MCF 10A (cell line): ENCODE measurements at regions not wholly inside any gene's neighbourhood (a gene's known extent, or its start where the extent isn't known, plus 50 kb on each side); places are given as distances from the start of the nearest gene placed in this dataset.
A peak's percentile ranks its signal among the peaks of the same experiment; 100 is the strongest.

ENCODE experiments used
- BruUV-seq: library from RNA; stranded (reverse); fragments of 400-500 nt; replicated peaks from 2 replicates; lab custom pipeline; 2021; lab: Mats Ljungman, UMichigan
- CTCF ChIA-PET: fragments of 300-600 bp; sonication (Branson Sonifier 250); formaldehyde crosslinking; extraction: SDS; loops from one replicate; lab custom pipeline; 2021; ENCODE audit warnings: antibody characterized with exemption, inconsistent platforms; lab: Yijun Ruan, JAX
- POLR2A ChIA-PET: fragments of 300-600, 350-650 bp; sonication (Branson Sonifier 250); formaldehyde crosslinking; extraction: SDS; loops from one replicate; lab custom pipeline; 2020; ENCODE audit warnings: antibody characterized with exemption, inconsistent platforms; lab: Yijun Ruan, JAX
- DNase-seq: peaks from one replicate; pipeline ENCODE4 v3.0.0-alpha.2; 2018; ENCODE audit not compliant: unreplicated experiment
- H3K27ac Mint-ChIP-seq: one replicate; pipeline ENCODE4 v1.8.0; 2022; ENCODE audit warnings: mild to moderate bottlenecking, low read depth, mixed read lengths; ENCODE audit not compliant: unreplicated experiment
- H3K27me3 Mint-ChIP-seq: one replicate; pipeline ENCODE4 v1.8.0; 2022; ENCODE audit warnings: mixed read lengths; ENCODE audit not compliant: insufficient read depth, unreplicated experiment
- H3K36me3 Mint-ChIP-seq: one replicate; pipeline ENCODE4 v1.8.0; 2022; ENCODE audit warnings: mild to moderate bottlenecking, moderate library complexity, mixed read lengths; ENCODE audit not compliant: insufficient read depth, unreplicated experiment
- H3K4me1 Mint-ChIP-seq: one replicate; pipeline ENCODE4 v1.8.0; 2022; ENCODE audit warnings: mixed read lengths; ENCODE audit not compliant: insufficient read depth, unreplicated experiment
- H3K4me3 Mint-ChIP-seq: one replicate; pipeline ENCODE4 v1.8.0; 2022; ENCODE audit warnings: mild to moderate bottlenecking, moderate library complexity, mixed read lengths; ENCODE audit not compliant: unreplicated experiment
- H3K9me3 Mint-ChIP-seq: one replicate; pipeline ENCODE4 v1.8.0; 2022; ENCODE audit warnings: mixed read lengths; ENCODE audit not compliant: unreplicated experiment
- CTCF ChIP-seq: fragments of 200-600 bp; IDR thresholded peaks from one replicate; pipeline ENCODE4 v1.8.0; 2022; ENCODE audit warnings: antibody characterized with exemption, mild to moderate bottlenecking; ENCODE audit not compliant: unreplicated experiment
- intact Hi-C: fragments of 100-400 bp; cut with micrococcal nuclease; formaldehyde crosslinking; loops from 2 replicates; pipeline ENCODE4 v1.14.1; 2022

DNA sequence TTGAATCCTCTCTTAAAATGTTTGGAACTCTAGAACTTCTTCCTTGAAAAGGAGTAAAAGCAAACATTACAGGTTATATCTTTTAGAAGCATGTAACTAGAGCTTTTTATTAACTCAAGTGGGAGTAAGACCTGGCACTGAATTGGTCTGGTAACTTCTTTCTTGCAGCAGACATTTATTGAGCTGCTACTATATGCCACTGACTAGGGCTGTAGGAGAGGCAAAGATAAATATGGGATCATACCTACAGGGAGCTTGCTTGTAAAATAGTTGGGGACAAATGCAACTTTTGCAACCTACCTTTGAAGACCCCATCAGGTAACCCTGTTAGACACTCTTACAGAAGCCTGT lies 231.9 kb upstream of the TUT7 start:
- BruUV-seq, result no TSS peak
- Mint-ChIP-seq H3K4me3 (no peak overlapping the region), H3K4me1 (no peaks in the 10 kb centered on the region), H3K9me3 (no peaks in the 10 kb centered on the region), H3K27ac (no peak overlapping the region), H3K27me3 (no peaks in the 10 kb centered on the region), H3K36me3 (no peaks in the 10 kb centered on the region)
- ChIA-PET POLR2A (no interaction called here), CTCF (interaction anchor here (0.9 to 1.0 kb wide), 2 partner anchors 51 to 172 kb away, joined by 3 to 4 read pairs; no protein-coding TSS in a partner anchor)
- intact Hi-C loops, result no loop called here
- no peak for DNase-seq
- TF ChIP-seq CTCF, result no peak

DNA sequence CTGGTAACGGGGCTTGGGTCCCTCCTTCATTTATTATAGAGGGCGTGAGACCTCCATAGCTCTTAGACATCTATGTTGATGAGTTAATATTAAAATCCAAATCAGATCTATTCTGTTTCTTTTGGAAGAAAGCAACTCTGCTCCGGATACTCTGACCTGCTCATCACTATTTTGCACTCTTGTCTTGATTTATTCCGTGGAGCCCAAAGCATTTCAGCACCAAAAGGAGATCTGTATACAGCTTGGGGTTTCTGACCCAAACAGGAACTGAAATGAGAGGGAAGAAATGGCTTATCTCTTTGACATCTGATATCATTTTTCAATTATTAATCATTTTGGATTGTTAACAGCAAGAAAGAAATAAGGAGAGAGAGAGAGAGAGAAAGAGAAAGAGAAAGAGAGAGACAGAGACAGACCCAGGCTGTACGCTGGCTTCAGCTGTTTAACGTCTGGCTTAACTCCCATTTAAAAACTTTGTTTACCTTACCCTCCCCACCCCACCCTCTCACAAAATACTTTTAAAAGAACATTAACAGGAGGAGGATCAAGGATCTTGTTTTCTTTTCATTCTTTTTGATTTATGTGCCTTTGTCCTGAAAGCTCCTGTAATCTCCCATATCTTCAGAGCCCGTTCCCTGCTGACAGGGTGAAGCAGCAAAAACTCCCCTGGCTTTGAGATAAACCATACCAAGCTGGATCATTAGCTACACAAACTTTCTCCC lies 231.4 kb upstream of the TUT7 start:
- Mint-ChIP-seq H3K36me3 (peaks cover 3% of the 10 kb centered on the region), H3K4me1 (no peaks in the 10 kb centered on the region), H3K4me3 (peak overlapping the region; percentile 50), H3K27me3 (no peaks in the 10 kb centered on the region), H3K27ac (peak overlapping the region; percentile 6), H3K9me3 (no peaks in the 10 kb centered on the region)
- ChIA-PET CTCF (interaction anchor here (0.9 to 1.0 kb wide), 2 partner anchors 52 to 172 kb away, joined by 3 to 4 read pairs; no protein-coding TSS in a partner anchor), POLR2A (no interaction called here)
- no peak for DNase-seq
- BruUV-seq, result no TSS peak
- no peak for TF ChIP-seq CTCF
- intact Hi-C loops, result no loop called here

DNA sequence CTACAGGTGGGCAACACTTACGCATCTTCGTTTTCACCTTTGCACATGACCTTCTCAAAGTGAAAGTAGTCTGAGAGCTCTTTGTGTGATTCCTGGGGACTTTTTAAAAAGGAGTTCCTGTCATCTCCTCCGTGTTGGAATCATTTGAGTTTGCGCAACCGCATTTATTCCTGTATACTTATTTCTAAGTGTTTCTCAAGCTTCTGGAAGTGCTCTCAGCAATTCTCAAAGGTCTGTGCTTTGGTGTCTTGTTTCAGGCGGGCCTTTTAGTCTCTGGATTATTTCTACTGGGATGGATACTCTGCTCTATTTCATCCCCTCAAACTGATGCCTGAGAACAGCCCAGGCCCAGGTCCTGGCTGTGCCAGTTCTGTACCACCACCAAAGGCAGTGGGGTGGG lies 226.5 kb upstream of the TUT7 start:
- Mint-ChIP-seq H3K4me3 (no peak overlapping the region), H3K36me3 (peaks cover 5% of the 10 kb centered on the region), H3K4me1 (no peaks in the 10 kb centered on the region), H3K9me3 (no peaks in the 10 kb centered on the region), H3K27ac (no peak overlapping the region), H3K27me3 (no peaks in the 10 kb centered on the region)
- no peak for TF ChIP-seq CTCF
- no TSS peak for BruUV-seq
- intact Hi-C loops, result no loop called here
- ChIA-PET CTCF (interaction anchor here (0.6 kb wide), 1 partner anchor 856 kb away, joined by 6 read pairs; no protein-coding TSS in a partner anchor), POLR2A (no interaction called here)
- no peak for DNase-seq

- Mint-ChIP-seq H3K27me3 (no peaks in the 10 kb centered on the region), H3K36me3 (peaks cover 5% of the 10 kb centered on the region), H3K9me3 (no peaks in the 10 kb centered on the region), H3K4me3 (no peak overlapping the region), H3K27ac (no peak overlapping the region), H3K4me1 (no peaks in the 10 kb centered on the region)
- no peak for TF ChIP-seq CTCF
- POLR2A ChIA-PET, result no interaction called here
- intact Hi-C loops, result no loop called here
- no peak for DNase-seq
- BruUV-seq, result no TSS peak
- CTCF ChIA-PET, result no interaction called here
These were observed 224.5 kb upstream of the TUT7 start for GRCh38 chr9:86578722-86579121.
